ENCODE measurements at regions not wholly inside any gene's neighbourhood (a gene's known extent, or its start where the extent isn't known, plus 50 kb on each side); places are given as distances from the start of the nearest gene placed in this dataset.

DNA sequence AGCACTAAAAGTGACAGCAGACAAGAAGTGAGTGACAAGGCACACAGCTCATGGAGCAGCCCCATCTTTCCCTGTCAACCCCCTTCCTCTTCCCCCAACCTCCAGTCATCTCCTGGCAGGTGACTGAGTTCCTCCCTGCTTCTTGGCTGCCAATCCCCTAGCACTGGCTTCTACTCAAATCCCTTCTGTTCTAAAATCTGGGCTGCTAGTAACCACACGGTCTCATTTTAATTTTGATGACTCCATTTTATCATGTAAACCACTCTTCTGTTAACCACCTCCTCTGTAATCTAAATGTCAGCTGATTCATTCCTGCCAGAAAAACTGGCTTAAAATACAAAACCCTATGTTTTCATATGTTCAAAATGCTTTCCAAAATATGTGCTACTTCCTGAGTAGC is 419.8 kb upstream of the MON1B start:
- Histone ChIP-seq H3K27ac (ENCODE audit: low read length) (no peak overlapping the region), H3K4me3 (ENCODE audit: low read depth in 2 of 2, low read length in 2 of 2) (no peak overlapping the region), H3K36me3 (ENCODE audit: control insufficient read depth, insufficient read depth, low read length) (no peaks in the 10 kb centered on the region), H3K4me1 (ENCODE audit: control insufficient read depth, insufficient read depth, low read length) (no peaks in the 10 kb centered on the region), H3K9me3 (ENCODE audit: control insufficient read depth, insufficient read depth, low read depth, low read length) (no peaks in the 10 kb centered on the region), H3K27me3 (ENCODE audit: control insufficient read depth, insufficient read depth, low read length) (no peaks in the 10 kb centered on the region)
- in situ Hi-C loops (cut with HindIII; ENCODE audit: low pct_unique_long_range_greater_than_20kb, low sequenced_read_pairs) (no loop called here), intact Hi-C loops (cut with micrococcal nuclease; ENCODE audit: unreplicated experiment) (no loop called here)
- BruUV-seq (replicated peaks): no TSS peak
- ChIA-PET POLR2A (no interaction called here), CTCF (no interaction called here)
- ATAC-seq (no peak), DNase-seq (ENCODE audit: low read depth, low spot score) (no peak)
- TF ChIP-seq TCF7L2 (IDR thresholded peaks at IDR 0.05; ENCODE audit: low read depth, low read length) (no peak), POLR2AphosphoS5 (IDR thresholded peaks at IDR 0.05; ENCODE audit: low read depth, low read length) (no peak), SIN3A (IDR thresholded peaks at IDR 0.05; ENCODE audit: borderline replicate concordance, insufficient read depth, low read depth, low read length) (no peak)
- TF ChIP-seq, protein P1, sequence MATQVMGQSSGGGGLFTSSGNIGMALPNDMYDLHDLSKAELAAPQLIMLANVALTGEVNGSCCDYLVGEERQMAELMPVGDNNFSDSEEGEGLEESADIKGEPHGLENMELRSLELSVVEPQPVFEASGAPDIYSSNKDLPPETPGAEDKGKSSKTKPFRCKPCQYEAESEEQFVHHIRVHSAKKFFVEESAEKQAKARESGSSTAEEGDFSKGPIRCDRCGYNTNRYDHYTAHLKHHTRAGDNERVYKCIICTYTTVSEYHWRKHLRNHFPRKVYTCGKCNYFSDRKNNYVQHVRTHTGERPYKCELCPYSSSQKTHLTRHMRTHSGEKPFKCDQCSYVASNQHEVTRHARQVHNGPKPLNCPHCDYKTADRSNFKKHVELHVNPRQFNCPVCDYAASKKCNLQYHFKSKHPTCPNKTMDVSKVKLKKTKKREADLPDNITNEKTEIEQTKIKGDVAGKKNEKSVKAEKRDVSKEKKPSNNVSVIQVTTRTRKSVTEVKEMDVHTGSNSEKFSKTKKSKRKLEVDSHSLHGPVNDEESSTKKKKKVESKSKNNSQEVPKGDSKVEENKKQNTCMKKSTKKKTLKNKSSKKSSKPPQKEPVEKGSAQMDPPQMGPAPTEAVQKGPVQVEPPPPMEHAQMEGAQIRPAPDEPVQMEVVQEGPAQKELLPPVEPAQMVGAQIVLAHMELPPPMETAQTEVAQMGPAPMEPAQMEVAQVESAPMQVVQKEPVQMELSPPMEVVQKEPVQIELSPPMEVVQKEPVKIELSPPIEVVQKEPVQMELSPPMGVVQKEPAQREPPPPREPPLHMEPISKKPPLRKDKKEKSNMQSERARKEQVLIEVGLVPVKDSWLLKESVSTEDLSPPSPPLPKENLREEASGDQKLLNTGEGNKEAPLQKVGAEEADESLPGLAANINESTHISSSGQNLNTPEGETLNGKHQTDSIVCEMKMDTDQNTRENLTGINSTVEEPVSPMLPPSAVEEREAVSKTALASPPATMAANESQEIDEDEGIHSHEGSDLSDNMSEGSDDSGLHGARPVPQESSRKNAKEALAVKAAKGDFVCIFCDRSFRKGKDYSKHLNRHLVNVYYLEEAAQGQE (IDR thresholded peaks at IDR 0.05; ENCODE audit: insufficient read depth in 1 of 2, low read depth in 2 of 2, low read length in 1 of 2): no peak
- TF ChIP-seq, protein P2, sequence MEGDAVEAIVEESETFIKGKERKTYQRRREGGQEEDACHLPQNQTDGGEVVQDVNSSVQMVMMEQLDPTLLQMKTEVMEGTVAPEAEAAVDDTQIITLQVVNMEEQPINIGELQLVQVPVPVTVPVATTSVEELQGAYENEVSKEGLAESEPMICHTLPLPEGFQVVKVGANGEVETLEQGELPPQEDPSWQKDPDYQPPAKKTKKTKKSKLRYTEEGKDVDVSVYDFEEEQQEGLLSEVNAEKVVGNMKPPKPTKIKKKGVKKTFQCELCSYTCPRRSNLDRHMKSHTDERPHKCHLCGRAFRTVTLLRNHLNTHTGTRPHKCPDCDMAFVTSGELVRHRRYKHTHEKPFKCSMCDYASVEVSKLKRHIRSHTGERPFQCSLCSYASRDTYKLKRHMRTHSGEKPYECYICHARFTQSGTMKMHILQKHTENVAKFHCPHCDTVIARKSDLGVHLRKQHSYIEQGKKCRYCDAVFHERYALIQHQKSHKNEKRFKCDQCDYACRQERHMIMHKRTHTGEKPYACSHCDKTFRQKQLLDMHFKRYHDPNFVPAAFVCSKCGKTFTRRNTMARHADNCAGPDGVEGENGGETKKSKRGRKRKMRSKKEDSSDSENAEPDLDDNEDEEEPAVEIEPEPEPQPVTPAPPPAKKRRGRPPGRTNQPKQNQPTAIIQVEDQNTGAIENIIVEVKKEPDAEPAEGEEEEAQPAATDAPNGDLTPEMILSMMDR (IDR thresholded peaks at IDR 0.05): no peak

DNA sequence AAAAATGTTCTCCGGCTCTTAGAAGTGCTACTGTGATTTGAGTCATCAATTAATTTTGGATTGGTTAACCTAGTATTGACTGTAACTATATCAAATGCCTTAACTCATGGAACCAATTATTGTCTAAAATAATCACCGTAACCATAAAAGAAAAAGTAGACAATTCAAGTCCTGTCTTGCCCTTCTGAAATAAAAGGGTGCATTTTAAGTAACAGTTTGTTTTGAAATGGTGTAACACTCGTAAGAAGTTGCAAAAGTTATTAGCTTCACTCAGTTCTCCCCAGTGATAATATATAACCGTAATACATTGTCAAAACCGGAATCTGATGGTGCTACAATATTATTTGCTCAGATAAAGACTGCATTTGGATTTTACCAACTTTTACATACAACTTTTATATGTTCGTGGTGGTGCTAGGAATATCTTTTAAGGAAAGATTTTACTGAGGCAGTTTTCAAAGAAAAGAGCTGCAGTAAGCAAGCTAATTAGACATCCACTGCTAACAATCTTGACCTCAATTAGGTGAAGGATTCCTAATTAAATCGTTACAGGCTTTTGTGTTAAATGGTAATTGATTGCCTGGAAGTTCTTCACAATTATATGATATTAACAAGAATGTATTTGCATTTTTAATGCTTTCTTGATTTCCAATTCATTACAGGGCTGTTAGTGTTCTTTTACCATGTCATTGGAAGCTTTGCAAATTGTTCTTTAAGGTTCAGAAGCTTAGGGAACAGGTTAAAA is 413.1 kb upstream of the MON1B start:
- H3K27ac ChIP-seq (ENCODE audit: low read length): no peak overlapping the region
- no peak for TF ChIP-seq SIN3A (IDR thresholded peaks at IDR 0.05; ENCODE audit: borderline replicate concordance, insufficient read depth, low read depth, low read length)
- TF ChIP-seq, protein P1 (IDR thresholded peaks at IDR 0.05; ENCODE audit: insufficient read depth in 1 of 2, low read depth in 2 of 2, low read length in 1 of 2): no peak
- TF ChIP-seq, protein P2 (IDR thresholded peaks at IDR 0.05): no peak
- TF ChIP-seq POLR2AphosphoS5 (IDR thresholded peaks at IDR 0.05; ENCODE audit: low read depth, low read length): no peak
- no peak for TF ChIP-seq TCF7L2 (IDR thresholded peaks at IDR 0.05; ENCODE audit: low read depth, low read length)
- ChIA-PET POLR2A (no interaction called here), CTCF (no interaction called here)
- H3K36me3 ChIP-seq (ENCODE audit: control insufficient read depth, insufficient read depth, low read length): no peaks in the 10 kb centered on the region
- BruUV-seq (replicated peaks): no TSS peak
- in situ Hi-C loops (cut with HindIII; ENCODE audit: low pct_unique_long_range_greater_than_20kb, low sequenced_read_pairs): no loop called here
- H3K9me3 ChIP-seq (ENCODE audit: control insufficient read depth, insufficient read depth, low read depth, low read length): no peaks in the 10 kb centered on the region
- intact Hi-C loops (cut with micrococcal nuclease; ENCODE audit: unreplicated experiment): no loop called here
- DNase-seq (ENCODE audit: low read depth, low spot score) (no peak), ATAC-seq (no peak)
- no peaks in the 10 kb centered on the region for H3K27me3 ChIP-seq (ENCODE audit: control insufficient read depth, insufficient read depth, low read length)
- H3K4me3 ChIP-seq (ENCODE audit: low read depth in 2 of 2, low read length in 2 of 2): no peak overlapping the region
- H3K4me1 ChIP-seq (ENCODE audit: control insufficient read depth, insufficient read depth, low read length): no peaks in the 10 kb centered on the region
